Activated CD4-positive, alpha-beta memory T cell treated with anti-CD3 and anti-CD28 coated beads for 36 hours (primary cell): ENCODE measurements at regions not wholly inside any gene's neighbourhood (a gene's known extent, or its start where the extent isn't known, plus 50 kb on each side); places are given as distances from the start of the nearest gene placed in this dataset.

Experiments used
- CTCF ChIA-PET: fragments of 350-600 bp; sonication (Branson Sonifier 250); formaldehyde crosslinking; loops from one replicate; lab custom pipeline; 2021; ENCODE audit warnings: antibody characterized with exemption, inconsistent platforms; lab: Charles Lee
- POLR2A ChIA-PET: fragments of 350-600 bp; sonication (Branson Sonifier 250); formaldehyde crosslinking; loops from one replicate; lab custom pipeline; 2021; ENCODE audit warnings: antibody characterized with exemption; lab: Charles Lee
- DNase-seq: peaks from one replicate; pipeline ENCODE4 v3.0.0-alpha.2; 2020
- H3K27ac Mint-ChIP-seq: one replicate; pipeline ENCODE4 v1.8.0; 2021; ENCODE audit warnings: mixed read lengths
- H3K27me3 Mint-ChIP-seq: one replicate; pipeline ENCODE4 v1.8.0; 2021; ENCODE audit warnings: mixed read lengths
- H3K36me3 Mint-ChIP-seq: one replicate; pipeline ENCODE4 v1.8.0; 2021; ENCODE audit warnings: mixed read lengths
- H3K4me1 Mint-ChIP-seq: one replicate; pipeline ENCODE4 v1.8.0; 2021; ENCODE audit warnings: low read depth, mixed read lengths
- H3K4me3 Mint-ChIP-seq: one replicate; pipeline ENCODE4 v1.8.0; 2021; ENCODE audit warnings: mild to moderate bottlenecking, mixed read lengths
- H3K9me3 Mint-ChIP-seq: one replicate; pipeline ENCODE4 v1.8.0; 2021; ENCODE audit warnings: mixed read lengths
- intact Hi-C: fragments of 100-400 bp; cut with micrococcal nuclease; formaldehyde crosslinking; loops from one replicate; pipeline ENCODE4 v1.15.1; 2023

DNA sequence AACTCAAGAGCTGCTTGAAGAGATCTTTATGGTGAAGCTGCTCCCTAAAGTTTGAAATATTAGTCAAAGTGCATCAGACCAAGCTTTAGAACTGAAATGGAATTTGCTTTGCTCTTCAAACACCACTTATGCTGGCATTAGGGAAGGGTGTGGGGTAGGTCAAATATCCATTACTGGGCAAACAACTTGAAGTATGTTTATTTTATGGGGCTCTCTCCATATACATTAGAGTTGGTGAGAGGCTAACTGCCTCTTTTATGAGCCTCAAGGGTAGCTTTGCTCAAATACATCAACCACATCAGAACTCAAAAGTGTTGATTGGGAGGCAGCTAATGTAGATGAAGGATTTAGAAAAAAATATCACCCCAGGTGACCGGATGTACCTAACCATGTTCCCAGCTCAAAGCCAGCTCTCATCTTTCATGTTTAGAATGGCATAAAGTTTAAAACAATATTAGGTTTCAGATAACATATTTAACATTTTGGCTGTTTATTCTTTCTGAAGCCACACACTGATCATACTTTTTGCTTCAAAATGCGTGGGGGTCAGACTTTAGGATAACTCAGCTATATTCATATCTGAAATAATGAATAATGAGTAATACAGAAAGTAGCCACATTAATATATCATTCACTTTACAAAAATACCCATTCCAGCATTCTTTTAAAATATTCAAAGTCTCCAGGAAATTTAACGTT, 318.6 kb downstream of the PTEN start:
- Mint-ChIP-seq H3K4me3 (no peak overlapping the region), H3K9me3 (peaks cover 8% of the 10 kb centered on the region), H3K27me3 (no peaks in the 10 kb centered on the region), H3K4me1 (peaks cover 11% of the 10 kb centered on the region), H3K27ac (no peak overlapping the region), H3K36me3 (no peaks in the 10 kb centered on the region)
- intact Hi-C loops = no loop called here
- DNase-seq = no peak
- POLR2A ChIA-PET = no interaction called here
- CTCF ChIA-PET = no interaction called here

DNA sequence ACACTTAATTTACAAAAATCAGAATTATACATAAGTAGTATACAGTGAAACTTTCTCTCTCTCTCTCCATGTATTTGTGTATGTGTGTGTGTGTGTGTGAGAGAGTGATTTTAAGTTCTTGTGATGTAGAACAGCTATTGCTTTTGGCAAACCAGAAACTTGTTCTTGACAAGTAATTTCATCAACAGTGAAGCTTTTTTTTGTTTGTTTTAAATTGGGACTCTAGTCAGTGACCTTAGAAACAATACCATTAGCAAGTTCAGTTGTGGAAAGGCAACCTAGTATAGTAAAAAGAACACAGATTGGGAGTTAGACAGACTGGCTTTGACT, 319.1 kb downstream of the PTEN start:
- Mint-ChIP-seq H3K27ac (no peak overlapping the region), H3K4me1 (peaks cover 11% of the 10 kb centered on the region), H3K4me3 (no peak overlapping the region), H3K27me3 (no peaks in the 10 kb centered on the region), H3K9me3 (peaks cover 3% of the 10 kb centered on the region), H3K36me3 (no peaks in the 10 kb centered on the region)
- DNase-seq = no peak
- CTCF ChIA-PET = no interaction called here
- intact Hi-C loops = no loop called here
- POLR2A ChIA-PET = no interaction called here

DNA sequence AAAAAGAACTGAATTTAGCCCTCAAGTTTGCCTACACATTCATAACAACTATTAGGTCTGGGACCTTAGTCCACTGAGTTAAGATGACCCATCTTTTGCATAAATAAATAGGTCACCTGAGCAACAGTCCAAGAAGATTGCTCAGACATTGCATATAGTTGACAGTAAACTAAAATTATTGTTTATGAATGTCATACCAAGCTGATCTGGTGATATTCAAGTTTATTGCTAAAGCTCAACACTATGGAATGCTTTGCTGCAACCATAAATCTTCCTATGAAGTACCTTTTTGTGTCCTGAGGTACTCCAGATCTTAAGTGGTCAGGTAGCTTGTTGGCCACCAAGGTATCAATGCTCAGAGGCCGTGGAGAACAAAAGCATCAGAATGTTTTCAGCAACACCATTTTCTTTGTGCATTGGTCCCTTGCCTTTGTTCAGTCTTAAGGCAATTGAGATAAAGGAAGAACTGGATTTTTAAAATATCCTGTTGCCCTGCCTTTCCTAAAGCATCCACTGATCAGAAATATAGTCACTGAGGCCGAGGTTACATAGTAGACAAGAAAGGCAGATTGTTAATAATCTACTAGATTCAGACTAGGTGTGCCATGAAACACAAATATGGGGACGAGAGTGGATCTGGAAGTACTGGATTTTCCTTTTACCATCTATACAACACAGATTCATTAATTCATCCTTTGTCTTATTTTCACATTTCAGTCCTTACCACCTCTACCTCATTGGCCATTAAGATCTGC, 321.3 kb downstream of the PTEN start:
- DNase-seq = no peak
- no peaks in the 10 kb centered on the region for H3K27me3 Mint-ChIP-seq
- POLR2A ChIA-PET = no interaction called here
- H3K4me3 Mint-ChIP-seq = no peak overlapping the region
- no peaks in the 10 kb centered on the region for H3K9me3 Mint-ChIP-seq
- H3K4me1 Mint-ChIP-seq = peaks cover 11% of the 10 kb centered on the region
- CTCF ChIA-PET = interaction anchor here (1.1 kb wide), 1 partner anchor 205 kb away, joined by 3 read pairs; no protein-coding TSS in a partner anchor
- intact Hi-C loops = no loop called here
- H3K36me3 Mint-ChIP-seq = no peaks in the 10 kb centered on the region
- H3K27ac Mint-ChIP-seq = no peak overlapping the region

DNA sequence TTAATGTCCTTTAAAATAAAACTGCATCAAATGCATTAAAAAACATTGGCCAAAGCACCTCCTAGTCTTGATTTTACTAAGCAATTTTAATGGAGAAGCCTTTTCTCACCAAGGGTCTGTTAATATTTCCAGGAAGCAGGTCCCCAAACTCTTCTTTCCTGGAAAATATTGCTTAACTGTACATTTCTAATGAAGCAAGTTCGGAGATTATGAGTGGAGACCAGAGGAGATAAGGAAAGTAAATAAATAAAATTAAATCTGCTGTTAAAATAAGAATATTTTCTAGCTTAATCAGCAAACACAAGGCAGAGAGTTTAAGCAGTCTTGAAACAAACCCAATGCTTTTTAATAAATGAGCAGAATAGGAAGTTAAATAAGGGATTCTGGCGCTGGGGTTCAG, 322.4 kb downstream of the PTEN start:
- Mint-ChIP-seq H3K27me3 (no peaks in the 10 kb centered on the region), H3K27ac (no peak overlapping the region), H3K36me3 (no peaks in the 10 kb centered on the region), H3K9me3 (no peaks in the 10 kb centered on the region), H3K4me3 (no peak overlapping the region), H3K4me1 (peaks cover 11% of the 10 kb centered on the region)
- ChIA-PET CTCF (no interaction called here), POLR2A (no interaction called here)
- no peak for DNase-seq
- intact Hi-C loops = no loop called here

DNA sequence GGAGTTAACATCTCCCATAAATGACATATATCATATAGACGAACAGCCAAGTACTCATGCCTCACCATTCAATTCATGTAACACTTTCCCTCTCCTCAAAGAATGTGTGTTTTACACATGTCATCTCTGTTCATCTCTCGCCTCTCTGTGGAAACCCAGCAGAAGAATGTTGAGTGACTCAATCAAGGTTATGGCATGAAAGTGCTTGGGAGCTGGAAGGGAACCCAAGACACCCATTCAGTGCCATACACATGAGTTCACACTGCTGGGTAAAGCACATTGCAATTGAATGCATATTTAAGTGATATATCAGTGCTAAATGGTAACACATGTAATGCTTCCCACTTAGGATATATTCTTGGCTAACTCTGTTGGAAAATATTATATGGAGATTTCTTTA, 322.9 kb downstream of the PTEN start:
- intact Hi-C loops = no loop called here
- H3K4me3 Mint-ChIP-seq = no peak overlapping the region
- no peaks in the 10 kb centered on the region for H3K27me3 Mint-ChIP-seq
- no peaks in the 10 kb centered on the region for H3K9me3 Mint-ChIP-seq
- peaks cover 11% of the 10 kb centered on the region for H3K4me1 Mint-ChIP-seq
- H3K27ac Mint-ChIP-seq = no peak overlapping the region
- no peak for DNase-seq
- ChIA-PET POLR2A (no interaction called here), CTCF (interaction anchor here (0.7 kb wide), 1 partner anchor 136 kb away, joined by 3 read pairs; no protein-coding TSS in a partner anchor)
- no peaks in the 10 kb centered on the region for H3K36me3 Mint-ChIP-seq

DNA sequence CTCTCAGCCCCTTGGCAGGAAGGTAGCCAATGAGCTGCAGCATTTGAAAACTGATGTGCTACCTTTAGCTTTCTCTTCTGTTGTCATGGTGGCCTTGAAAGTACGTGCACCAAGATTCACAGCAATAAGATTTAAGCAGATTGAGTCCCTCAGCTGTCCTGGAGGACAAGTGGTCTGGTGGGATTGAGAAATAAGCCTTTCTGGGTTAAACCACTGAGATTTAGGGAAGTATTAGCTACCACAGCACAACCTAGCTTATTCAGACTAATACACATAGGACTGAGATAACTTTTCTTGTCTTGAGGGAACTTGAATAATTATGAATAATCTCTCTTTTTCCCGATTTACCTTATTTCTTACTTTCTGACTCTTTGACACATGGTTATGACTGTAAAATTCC, 324.0 kb downstream of the PTEN start:
- no peaks in the 10 kb centered on the region for H3K36me3 Mint-ChIP-seq
- H3K27me3 Mint-ChIP-seq = no peaks in the 10 kb centered on the region
- CTCF ChIA-PET = interaction anchor here (1.2 kb wide), 2 partner anchors 70 to 369 kb away, joined by 3 read pairs; partner anchors contain the start of gene ATAD1
- H3K4me3 Mint-ChIP-seq = no peak overlapping the region
- no peaks in the 10 kb centered on the region for H3K9me3 Mint-ChIP-seq
- H3K27ac Mint-ChIP-seq = no peak overlapping the region
- intact Hi-C loops = no loop called here
- DNase-seq = no peak
- POLR2A ChIA-PET = no interaction called here
- peaks cover 5% of the 10 kb centered on the region for H3K4me1 Mint-ChIP-seq

- intact Hi-C loops = no loop called here
- H3K36me3 Mint-ChIP-seq = no peaks in the 10 kb centered on the region
- no peaks in the 10 kb centered on the region for H3K9me3 Mint-ChIP-seq
- no peaks in the 10 kb centered on the region for H3K27me3 Mint-ChIP-seq
- DNase-seq = no peak
- ChIA-PET POLR2A (no interaction called here), CTCF (no interaction called here)
- peaks cover 23% of the 10 kb centered on the region for H3K4me1 Mint-ChIP-seq
- H3K4me3 Mint-ChIP-seq = no peak overlapping the region
- H3K27ac Mint-ChIP-seq = no peak overlapping the region
Observed at GRCh38 chr10:88190123-88190522, 326.7 kb downstream of the PTEN start.

- H3K27me3 Mint-ChIP-seq = no peaks in the 10 kb centered on the region
- ChIA-PET CTCF (no interaction called here), POLR2A (no interaction called here)
- H3K4me1 Mint-ChIP-seq = peaks cover 29% of the 10 kb centered on the region
- H3K27ac Mint-ChIP-seq = no peak overlapping the region
- H3K36me3 Mint-ChIP-seq = no peaks in the 10 kb centered on the region
- intact Hi-C loops = no loop called here
- no peaks in the 10 kb centered on the region for H3K9me3 Mint-ChIP-seq
- no peak for DNase-seq
- H3K4me3 Mint-ChIP-seq = no peak overlapping the region
Observed at GRCh38 chr10:88190540-88191235, 327.3 kb downstream of the PTEN start.

DNA sequence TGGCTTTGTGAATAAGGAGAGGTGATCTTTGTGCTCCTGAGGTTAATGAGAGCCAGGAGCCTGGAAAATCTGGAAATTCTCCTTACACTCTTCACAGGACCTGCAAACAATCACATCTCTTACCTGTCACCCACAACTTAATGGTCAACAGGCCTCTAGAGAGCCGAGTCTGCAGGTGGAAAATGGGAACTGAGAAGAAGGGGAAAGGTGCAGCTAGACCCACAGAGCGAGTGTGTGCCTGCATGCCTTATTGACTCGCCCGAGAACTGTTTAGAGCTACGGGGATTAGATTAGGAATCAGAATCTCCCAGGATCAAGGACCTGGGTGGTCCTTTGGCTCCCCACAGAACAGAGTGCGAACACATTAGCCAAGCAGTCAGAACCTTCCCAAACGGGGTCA, 329.6 kb downstream of the PTEN start:
- Mint-ChIP-seq H3K4me3 (no peak overlapping the region), H3K9me3 (no peaks in the 10 kb centered on the region), H3K36me3 (no peaks in the 10 kb centered on the region), H3K27me3 (no peaks in the 10 kb centered on the region), H3K4me1 (peaks cover 32% of the 10 kb centered on the region), H3K27ac (no peak overlapping the region)
- POLR2A ChIA-PET = no interaction called here
- no peak for DNase-seq
- intact Hi-C loops = no loop called here
- CTCF ChIA-PET = no interaction called here

- Mint-ChIP-seq H3K4me3 (no peak overlapping the region), H3K9me3 (no peaks in the 10 kb centered on the region)
- intact Hi-C loops = loop anchor here (1.0 kb wide), 1 partner anchor 77 kb away; no protein-coding TSS in a partner anchor
Observed at GRCh38 chr10:88194041-88194887, 330.8 kb downstream of the PTEN start.

GRCh38 chr10:88194961-88195367, 331.5 kb downstream of the PTEN start:
- H3K4me3 Mint-ChIP-seq = no peak overlapping the region
- CTCF ChIA-PET = interaction anchor here (0.6 to 1.4 kb wide), 4 partner anchors 34 to 444 kb away, joined by 3 to 6 read pairs (median 4); no protein-coding TSS in a partner anchor
- POLR2A ChIA-PET = no interaction called here

More at GRCh38 chr10:88194041-88194887, 330.8 kb downstream of the PTEN start:
- Mint-ChIP-seq H3K36me3 (no peaks in the 10 kb centered on the region), H3K27me3 (no peaks in the 10 kb centered on the region), H3K4me1 (peaks cover 32% of the 10 kb centered on the region), H3K27ac (peak overlapping the region; percentile 44)
- CTCF ChIA-PET = interaction anchor here (0.6 to 1.4 kb wide), 4 partner anchors 34 to 103 kb away, joined by 3 to 6 read pairs (median 3); no protein-coding TSS in a partner anchor
- POLR2A ChIA-PET = no interaction called here
- peak; percentile 38 for DNase-seq

More at GRCh38 chr10:88194961-88195367, 331.5 kb downstream of the PTEN start:
- H3K9me3 Mint-ChIP-seq = no peaks in the 10 kb centered on the region
- H3K27me3 Mint-ChIP-seq = no peaks in the 10 kb centered on the region
- H3K36me3 Mint-ChIP-seq = no peaks in the 10 kb centered on the region
- intact Hi-C loops = loop anchor here (1.0 kb wide), 1 partner anchor 76 kb away; no protein-coding TSS in a partner anchor
- no peak for DNase-seq
- no peak overlapping the region for H3K27ac Mint-ChIP-seq
- H3K4me1 Mint-ChIP-seq = peaks cover 32% of the 10 kb centered on the region
